AG04449 (cell line): ENCODE measurements at regions not wholly inside any gene's neighbourhood (a gene's known extent, or its start where the extent isn't known, plus 50 kb on each side); places are given as distances from the start of the nearest gene placed in this dataset.

Experiments
- CTCF ChIA-PET: fragments of 350-600 bp; formaldehyde crosslinking; extraction: SDS; loops from one replicate; lab custom pipeline; 2021; ENCODE audit warnings: antibody characterized with exemption; lab: Yijun Ruan, JAX
- POLR2A ChIA-PET: fragments of 400-600, 350-600 bp; formaldehyde crosslinking; extraction: SDS; loops from one replicate; lab custom pipeline; 2020; ENCODE audit warnings: antibody characterized with exemption, inconsistent platforms; lab: Yijun Ruan, JAX
- DNase-seq: peaks from one replicate; pipeline ENCODE4 v3.0.0-alpha.2; 2010; ENCODE audit warnings: low read depth, low spot score
- H3K4me3 ChIP-seq: 2 replicates; pipeline ENCODE4 v1.5.1; 2011; ENCODE audit warnings: low read depth, mild to moderate bottlenecking, control low read depth, low read length
- CTCF ChIP-seq: IDR thresholded peaks from one replicate; pipeline ENCODE4 v1.5.1; 2011; ENCODE audit warnings: mild to moderate bottlenecking, moderate library complexity, low read length, control low read depth, inconsistent platforms; ENCODE audit not compliant: insufficient read depth; ENCODE audit errors: missing control alignments

DNA sequence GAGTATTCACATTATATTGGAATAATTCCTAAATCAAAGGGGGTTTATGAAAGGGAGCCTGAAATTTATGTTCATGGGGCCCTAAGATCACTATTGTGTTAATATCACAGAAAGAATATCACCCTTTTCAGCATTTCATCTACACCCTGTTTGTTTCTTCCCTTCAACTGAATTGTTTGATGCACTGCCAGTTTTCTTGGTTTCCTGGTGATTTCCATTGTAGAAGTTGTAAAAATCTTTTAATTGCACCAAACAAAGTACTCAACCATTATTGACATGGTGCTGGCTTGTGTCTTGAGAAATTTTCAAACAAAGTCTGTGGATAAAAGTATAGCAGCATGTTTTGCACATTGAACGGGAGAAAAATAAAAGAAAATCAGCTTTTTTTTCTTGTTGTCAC lies 154.8 kb upstream of the PRKD1 start:
- H3K4me3 ChIP-seq = no peak overlapping the region
- POLR2A ChIA-PET = no interaction called here
- CTCF ChIA-PET = no interaction called here
- DNase-seq = no peak
- no peak for TF ChIP-seq CTCF

GRCh38 chr14:30084811-30085210 lies 157.2 kb upstream of the PRKD1 start:
- POLR2A ChIA-PET = no interaction called here
- CTCF ChIA-PET = no interaction called here
- no peak for TF ChIP-seq CTCF
- H3K4me3 ChIP-seq = no peak overlapping the region
- DNase-seq = no peak

DNA sequence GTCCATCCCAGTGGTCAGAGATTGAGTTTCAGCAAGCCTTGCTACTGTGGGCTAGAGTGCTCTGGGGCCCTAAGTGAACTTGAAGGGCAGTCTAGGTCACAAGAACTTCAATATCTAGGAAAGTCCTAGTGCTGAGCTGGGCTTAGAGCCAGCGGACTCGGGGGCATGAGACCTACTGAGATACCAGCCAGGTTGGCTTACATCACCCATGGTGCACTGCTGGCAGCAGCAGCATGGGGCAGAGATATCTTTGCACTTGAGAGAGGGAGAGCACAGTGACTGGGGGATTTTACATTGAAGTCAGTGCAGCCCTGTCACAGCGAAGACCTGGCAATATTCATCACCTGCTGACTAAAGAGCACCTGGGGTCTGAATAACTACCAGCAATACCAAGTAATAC lies 158.3 kb upstream of the PRKD1 start:
- no peak for DNase-seq
- no peak overlapping the region for H3K4me3 ChIP-seq
- CTCF ChIA-PET = no interaction called here
- TF ChIP-seq CTCF = no peak
- POLR2A ChIA-PET = no interaction called here

DNA sequence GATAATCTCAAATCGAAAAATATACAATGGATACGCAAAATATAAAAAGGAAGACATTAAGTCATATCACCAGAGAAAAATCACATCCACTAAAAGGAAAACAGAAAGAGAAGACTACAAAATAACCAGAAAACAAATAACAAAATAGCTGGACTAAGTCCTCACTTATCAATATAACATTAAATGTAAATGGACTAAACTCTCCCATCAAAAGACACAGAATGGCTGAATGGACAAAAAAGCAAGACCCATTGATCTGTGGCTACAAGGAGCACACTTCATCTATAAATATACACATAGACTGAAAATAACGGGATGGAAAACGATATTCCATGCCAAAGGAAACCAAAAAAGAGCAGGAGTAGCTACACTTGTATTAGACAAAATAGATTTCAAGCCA lies 161.0 kb upstream of the PRKD1 start:
- DNase-seq = no peak
- CTCF ChIA-PET = no interaction called here
- POLR2A ChIA-PET = no interaction called here
- TF ChIP-seq CTCF = no peak
- no peak overlapping the region for H3K4me3 ChIP-seq

- CTCF ChIA-PET = interaction anchor here (0.9 kb wide), 1 partner anchor 12 kb away, joined by 5 read pairs; no protein-coding TSS in a partner anchor
Measured at GRCh38 chr14:30108975-30109700, 181.5 kb upstream of the PRKD1 start.

DNA sequence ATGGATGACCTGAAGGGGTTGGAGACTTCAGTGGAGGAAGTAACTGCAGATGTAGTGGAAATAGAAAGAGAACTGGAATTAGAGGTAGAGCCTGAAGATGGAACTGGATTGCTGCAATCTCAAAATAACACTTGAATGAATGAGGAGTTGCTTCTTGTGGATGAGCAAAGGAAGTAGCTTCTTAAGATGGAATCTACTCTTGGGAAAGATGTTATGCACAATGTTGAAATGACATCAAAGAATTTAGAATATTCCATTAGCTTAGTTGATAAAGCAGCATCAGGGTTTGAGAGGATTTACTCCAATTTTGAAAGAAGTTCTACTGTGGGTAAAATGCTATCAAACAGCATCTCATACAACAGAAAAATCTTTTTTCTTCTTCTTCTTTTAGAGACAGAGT lies 186.4 kb upstream of the PRKD1 start:
- no peak for TF ChIP-seq CTCF
- DNase-seq = no peak
- no peak overlapping the region for H3K4me3 ChIP-seq
- ChIA-PET CTCF (interaction anchor here (0.7 to 1.5 kb wide), 2 partner anchors 10 to 18 kb away, joined by 3 read pairs; no protein-coding TSS in a partner anchor), POLR2A (interaction anchor here (1.1 kb wide), 1 partner anchor 80 kb away, joined by 5 read pairs; no protein-coding TSS in a partner anchor)

More at GRCh38 chr14:30108975-30109700, 181.5 kb upstream of the PRKD1 start:
- TF ChIP-seq CTCF = no peak
- no peak overlapping the region for H3K4me3 ChIP-seq
- DNase-seq = no peak
- POLR2A ChIA-PET = no interaction called here
